ENCODE measurements at regions not wholly inside any gene's neighbourhood (a gene's known extent, or its start where the extent isn't known, plus 50 kb on each side); places are given as distances from the start of the nearest gene placed in this dataset.

GRCh38 chr2:168350380-168350779, 103.0 kb upstream of the STK39 start:
- H3K9me3 ChIP-seq (ENCODE audit: control insufficient read depth, insufficient read depth, low read depth, low read length) = no peaks in the 10 kb centered on the region; the same call in 1 of the 2 replicates
- TF ChIP-seq REST (IDR thresholded peaks at IDR 0.05; ENCODE audit: insufficient read depth in 1 of 2, low read depth in 2 of 2, low read length in 1 of 2) = no peak
- peak; percentile 27 for TF ChIP-seq CTCF (IDR thresholded peaks at IDR 0.05)
- TF ChIP-seq POLR2AphosphoS5 (IDR thresholded peaks at IDR 0.05; ENCODE audit: low read depth, low read length) = no peak
- 0 out of 2 replicates have a peak, but pooled peaks have one; percentile 24 for TF ChIP-seq TCF7L2 (IDR thresholded peaks at IDR 0.05; ENCODE audit: low read depth, low read length)
- no peak for TF ChIP-seq SIN3A (IDR thresholded peaks at IDR 0.05; ENCODE audit: borderline replicate concordance, insufficient read depth, low read depth, low read length)
- no peaks in the 10 kb centered on the region for H3K36me3 ChIP-seq (ENCODE audit: control insufficient read depth, insufficient read depth, low read length)
- H3K4me1 ChIP-seq (ENCODE audit: control insufficient read depth, insufficient read depth, low read length) = peaks cover 3% of the 10 kb centered on the region; the same call in 1 of the 2 replicates
- intact Hi-C loops (cut with micrococcal nuclease; ENCODE audit: unreplicated experiment) = no loop called here
- ATAC-seq (no peak; the same call in 1 of the 2 replicates), DNase-seq (ENCODE audit: low read depth, low spot score) (no peak)
- H3K27me3 ChIP-seq (ENCODE audit: control insufficient read depth, insufficient read depth, low read length) = no peaks in the 10 kb centered on the region; the same call in 1 of the 2 replicates
- in situ Hi-C loops (cut with HindIII; ENCODE audit: low pct_unique_long_range_greater_than_20kb, low sequenced_read_pairs) = no loop called here
- H3K27ac ChIP-seq (ENCODE audit: low read length) = no peak overlapping the region
- CTCF ChIA-PET = interaction anchor here (0.6 kb wide), 1 partner anchor 353 kb away, joined by 4 read pairs; no protein-coding TSS in a partner anchor
- no peak overlapping the region for H3K4me3 ChIP-seq (ENCODE audit: low read depth in 2 of 2, low read length in 2 of 2)
- no TSS peak for BruUV-seq (replicated peaks)
- POLR2A ChIA-PET = no interaction called here

GRCh38 chr2:168353251-168353650, 102.8 kb upstream of the CERS6 start:
- POLR2A ChIA-PET = no interaction called here
- BruUV-seq (replicated peaks) = no TSS peak
- H3K9me3 ChIP-seq (ENCODE audit: control insufficient read depth, insufficient read depth, low read depth, low read length) = no peaks in the 10 kb centered on the region; the same call in 1 of the 2 replicates

More at GRCh38 chr2:168353251-168353650, 102.8 kb upstream of the CERS6 start:
- ATAC-seq = no peak
- intact Hi-C loops (cut with micrococcal nuclease; ENCODE audit: unreplicated experiment) = no loop called here
- no peaks in the 10 kb centered on the region; the same call in 1 of the 2 replicates for H3K27me3 ChIP-seq (ENCODE audit: control insufficient read depth, insufficient read depth, low read length)
- H3K4me1 ChIP-seq (ENCODE audit: control insufficient read depth, insufficient read depth, low read length) = no peaks in the 10 kb centered on the region
- H3K4me3 ChIP-seq (ENCODE audit: low read depth in 2 of 2, low read length in 2 of 2) = no peak overlapping the region
- no peak overlapping the region for H3K27ac ChIP-seq (ENCODE audit: low read length)
- no peak for DNase-seq (ENCODE audit: low read depth, low spot score)
- CTCF ChIA-PET = no interaction called here
- H3K36me3 ChIP-seq (ENCODE audit: control insufficient read depth, insufficient read depth, low read length) = no peaks in the 10 kb centered on the region
- no peak for TF ChIP-seq REST (IDR thresholded peaks at IDR 0.05; ENCODE audit: insufficient read depth in 1 of 2, low read depth in 2 of 2, low read length in 1 of 2)
- no peak for TF ChIP-seq POLR2AphosphoS5 (IDR thresholded peaks at IDR 0.05; ENCODE audit: low read depth, low read length)
- TF ChIP-seq TCF7L2 (IDR thresholded peaks at IDR 0.05; ENCODE audit: low read depth, low read length) = no peak
- TF ChIP-seq CTCF (IDR thresholded peaks at IDR 0.05) = no peak
- TF ChIP-seq SIN3A (IDR thresholded peaks at IDR 0.05; ENCODE audit: borderline replicate concordance, insufficient read depth, low read depth, low read length) = no peak
- in situ Hi-C loops (cut with HindIII; ENCODE audit: low pct_unique_long_range_greater_than_20kb, low sequenced_read_pairs) = no loop called here

Data from Panc1 (cell line).